ENCODE measurements at regions not wholly inside any gene's neighbourhood (a gene's known extent, or its start where the extent isn't known, plus 50 kb on each side); places are given as distances from the start of the nearest gene placed in this dataset.
"Not testable (repeated sequence)": the region's sequence is repeated elsewhere in the genome, so short reads cannot be mapped to it uniquely, and the experiment has no call there.

DNA sequence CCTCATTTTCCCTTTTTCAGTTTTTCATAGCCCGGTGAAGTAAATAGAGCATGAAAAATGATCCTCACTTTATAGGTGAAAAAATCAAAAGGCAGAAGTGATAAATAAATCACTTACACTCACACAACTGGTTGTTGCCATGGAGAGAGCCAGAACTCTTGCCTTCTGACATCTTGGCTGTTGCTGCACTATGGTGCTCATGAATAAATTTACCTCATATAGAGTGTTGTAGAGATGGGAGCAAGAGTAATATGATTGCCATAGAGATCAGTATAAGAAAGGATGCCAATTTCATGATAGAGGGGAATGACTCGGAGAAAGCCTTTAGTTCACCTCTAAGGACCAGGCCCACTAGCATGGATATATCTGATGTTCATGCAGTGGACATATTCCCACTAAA is 82.5 kb upstream of the TMEM178A start:
- no peak for DNase-seq

DNA sequence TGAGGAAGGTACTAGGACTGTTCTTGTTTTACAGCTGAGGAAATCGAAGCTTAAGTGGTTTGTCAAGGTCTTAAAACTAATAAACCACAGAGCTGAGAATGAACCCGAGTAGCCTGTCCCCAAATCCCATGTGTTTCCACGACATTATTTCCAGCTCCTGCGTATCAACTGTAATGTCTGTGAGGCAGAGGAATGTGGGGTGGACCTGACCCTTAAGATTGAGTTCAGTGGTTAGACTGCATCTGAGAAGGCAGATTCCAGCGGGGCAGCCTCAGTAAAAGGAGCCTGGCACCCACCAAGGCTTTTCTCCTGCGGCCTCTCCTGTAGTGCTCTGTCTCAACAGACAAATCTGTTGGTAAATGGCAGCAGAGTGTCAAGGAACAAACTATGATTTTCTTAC is 81.9 kb upstream of the TMEM178A start:
- no peak for DNase-seq

DNA sequence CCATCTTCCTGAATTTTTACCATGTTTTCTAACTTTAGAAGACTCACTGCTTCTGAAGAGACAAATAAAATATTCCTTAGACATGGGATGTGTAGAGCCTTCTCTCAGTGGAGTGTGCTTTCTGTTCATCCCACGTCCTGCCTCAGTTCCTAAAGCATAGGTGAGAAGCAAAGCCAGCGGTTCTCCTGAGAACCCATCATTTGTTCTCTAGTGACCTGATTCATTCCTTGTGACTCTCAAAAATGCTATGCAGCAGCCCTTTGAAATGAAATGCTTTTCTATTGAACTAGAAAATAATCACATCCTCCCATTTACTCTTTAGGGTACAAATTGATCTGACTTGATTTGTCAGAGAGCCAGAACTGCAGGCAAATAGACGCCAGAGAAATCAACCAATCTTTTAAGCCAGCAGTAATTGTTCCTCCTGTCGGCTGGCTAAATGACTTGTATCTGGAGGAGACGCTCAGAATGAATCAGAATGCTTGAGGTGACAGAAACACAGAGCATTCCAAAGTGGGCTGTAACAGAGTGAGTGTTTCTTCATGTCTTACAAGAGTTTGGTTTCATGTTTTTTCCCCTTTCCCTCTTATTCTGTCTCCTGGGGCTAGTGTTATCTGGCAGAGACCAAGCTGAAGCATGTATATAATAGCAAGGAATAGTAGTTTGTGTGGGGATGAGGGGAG is 81.3 kb upstream of the TMEM178A start:
- DNase-seq, result no peak

DNA sequence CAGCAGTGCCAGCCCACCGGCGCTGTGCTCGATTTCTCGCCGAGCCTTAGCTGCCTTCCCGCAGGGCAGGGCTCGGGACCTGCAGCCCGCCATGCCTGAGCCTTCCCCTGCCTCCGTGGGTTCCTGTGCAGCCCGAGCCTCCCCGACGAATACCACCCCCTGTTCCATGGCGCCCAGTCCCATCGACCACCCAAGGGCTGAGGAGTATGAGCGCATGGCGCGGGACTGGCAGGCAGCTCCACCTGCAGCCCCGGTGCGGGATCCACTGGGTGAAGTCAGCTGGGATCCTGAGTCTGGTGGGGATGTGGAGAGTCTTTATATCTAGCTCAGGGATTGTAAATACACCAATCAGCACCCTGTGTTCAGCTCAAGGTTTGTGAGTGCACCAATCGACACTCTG is 80.2 kb upstream of the TMEM178A start:
- not testable (repeated sequence) for DNase-seq

DNA sequence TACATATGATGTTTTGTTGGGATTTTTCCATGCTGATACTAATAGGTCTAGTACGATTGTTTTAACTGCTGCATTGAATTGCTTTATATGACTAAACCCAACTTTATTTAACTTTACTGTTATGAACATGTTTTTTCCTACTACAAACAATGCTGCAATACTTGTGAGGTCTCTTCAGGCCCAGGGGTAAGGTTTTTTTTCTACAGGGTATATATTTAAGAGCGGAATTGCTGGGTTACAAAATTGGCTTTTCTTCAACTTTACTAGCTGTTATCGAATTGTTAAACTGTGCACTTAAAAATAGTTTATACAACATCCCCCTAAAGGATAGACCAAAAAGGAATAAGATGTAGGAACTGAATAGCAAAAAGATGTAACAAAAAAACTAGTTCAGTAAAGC is 78.5 kb upstream of the TMEM178A start:
- no peak for DNase-seq

DNA sequence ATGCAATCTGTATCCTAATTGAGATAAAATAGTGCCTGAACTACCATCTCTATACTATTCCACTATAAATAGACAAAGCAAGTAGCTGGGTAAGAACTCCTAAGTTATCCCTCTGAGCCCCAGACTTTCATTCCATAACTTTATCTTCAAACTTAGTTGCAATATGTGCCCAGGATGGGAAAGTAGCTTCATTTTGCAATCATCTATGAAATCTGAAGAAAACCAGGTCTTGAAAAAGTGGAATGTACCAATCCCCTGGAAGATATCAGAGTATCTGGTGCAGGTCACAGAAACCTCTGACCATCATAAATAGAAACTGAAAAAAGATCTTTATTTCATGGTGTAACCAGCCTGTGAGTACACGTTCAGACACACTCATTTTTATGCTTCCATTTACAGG is 78.1 kb upstream of the TMEM178A start:
- no peak for DNase-seq

DNA sequence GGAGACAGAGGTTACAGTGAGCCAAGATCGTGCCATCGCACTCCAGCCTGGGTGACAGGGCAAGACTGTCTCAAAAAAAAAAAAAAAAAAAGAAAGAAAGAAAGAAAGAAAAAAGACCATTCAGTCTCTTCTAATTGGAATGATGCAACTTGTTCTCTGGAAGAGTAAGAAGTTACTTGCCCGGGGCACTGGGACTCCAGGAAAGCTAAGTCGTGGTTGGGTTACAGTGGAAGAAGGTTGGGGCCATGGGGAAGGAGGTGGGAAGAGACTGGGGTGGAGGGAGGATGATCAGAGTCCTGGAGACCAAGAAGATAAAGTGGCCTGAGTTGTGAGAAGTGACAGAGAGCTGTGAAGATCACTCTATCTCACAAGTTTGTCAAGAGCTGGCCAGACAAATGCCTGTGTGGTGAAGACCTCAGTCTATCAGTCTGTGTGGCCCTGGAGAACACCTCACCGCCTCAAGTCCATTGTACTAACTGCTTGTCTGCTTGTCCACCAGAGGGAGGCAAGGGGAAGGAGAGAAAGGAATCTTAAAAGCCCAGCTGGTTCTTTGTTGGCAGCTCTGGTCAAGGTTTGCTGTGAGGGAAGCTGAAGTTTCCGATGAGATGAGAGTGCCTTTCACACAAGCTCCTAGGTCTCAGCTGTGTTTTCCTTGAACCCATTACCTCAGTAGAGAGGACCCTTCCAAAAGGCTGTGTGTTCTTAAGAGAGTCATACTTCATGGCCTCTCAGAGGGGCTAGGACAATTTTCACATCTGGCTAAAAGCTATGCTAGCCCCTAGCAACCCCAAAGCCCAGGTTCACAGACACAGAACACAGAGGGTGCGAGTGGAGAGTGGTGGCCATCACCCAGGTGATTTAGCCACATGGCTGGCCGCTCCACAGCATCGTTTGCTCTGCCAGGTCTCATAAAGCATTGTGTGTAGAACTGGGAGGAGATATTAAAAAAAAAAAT is 72.0 kb upstream of the TMEM178A start:
- no peak for DNase-seq

DNA sequence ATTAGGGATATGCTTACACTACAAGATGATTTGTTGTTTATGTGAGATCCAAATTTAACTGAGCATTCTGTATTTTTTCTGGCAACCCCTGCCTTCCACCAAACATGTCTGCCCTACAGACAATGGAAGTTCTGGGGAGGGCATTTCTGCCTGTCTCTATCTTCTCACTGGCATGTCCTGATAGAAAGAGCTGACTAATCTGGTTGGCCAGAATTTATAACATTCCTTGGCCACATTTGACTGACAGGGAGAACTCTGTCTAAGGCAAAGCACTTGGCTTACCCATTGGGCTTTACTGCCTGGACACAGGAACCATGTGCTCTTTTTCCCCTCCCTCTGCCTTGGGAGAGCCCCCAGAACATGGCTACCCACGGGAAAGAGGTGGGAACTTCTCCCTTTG is 70.6 kb upstream of the TMEM178A start:
- no peak for DNase-seq

DNA sequence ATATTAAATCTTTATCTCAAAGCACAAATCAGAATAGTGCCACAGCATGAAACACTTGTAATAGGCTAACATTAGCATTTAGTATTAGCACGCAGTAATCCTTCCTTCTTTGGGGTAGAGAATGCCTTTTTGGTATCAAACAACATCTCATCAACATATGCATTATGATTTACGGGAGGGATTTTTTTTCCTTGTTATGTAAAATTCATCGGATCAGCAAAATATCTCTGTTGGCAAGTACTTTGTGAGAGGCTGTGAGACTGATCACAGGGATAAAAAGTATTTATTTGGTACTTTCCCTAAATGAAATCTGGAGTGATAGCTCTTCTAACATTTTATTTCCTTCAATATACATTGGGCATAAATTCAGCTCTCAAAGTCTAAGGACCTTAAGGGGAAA is 68.4 kb upstream of the TMEM178A start:
- no peak for DNase-seq

DNA sequence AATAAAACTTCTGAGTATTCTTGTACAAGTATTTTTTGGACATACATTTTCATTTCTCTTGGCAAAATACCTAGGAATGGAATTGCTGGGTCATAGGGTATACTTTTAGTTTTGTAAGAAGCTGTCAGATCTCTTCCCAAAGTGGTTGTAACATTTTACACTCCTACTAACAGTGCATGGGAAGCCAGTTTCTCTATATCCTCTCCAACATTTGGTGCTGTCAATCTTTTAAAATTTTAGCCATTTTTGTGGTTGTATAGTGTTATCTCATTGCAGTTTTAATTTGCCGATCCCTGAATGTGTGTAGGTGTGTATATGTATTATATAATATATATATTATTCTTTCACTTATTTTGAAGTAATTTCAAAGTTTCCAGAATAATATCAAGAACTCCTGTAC is 63.1 kb upstream of the TMEM178A start:
- no peak for DNase-seq

DNA sequence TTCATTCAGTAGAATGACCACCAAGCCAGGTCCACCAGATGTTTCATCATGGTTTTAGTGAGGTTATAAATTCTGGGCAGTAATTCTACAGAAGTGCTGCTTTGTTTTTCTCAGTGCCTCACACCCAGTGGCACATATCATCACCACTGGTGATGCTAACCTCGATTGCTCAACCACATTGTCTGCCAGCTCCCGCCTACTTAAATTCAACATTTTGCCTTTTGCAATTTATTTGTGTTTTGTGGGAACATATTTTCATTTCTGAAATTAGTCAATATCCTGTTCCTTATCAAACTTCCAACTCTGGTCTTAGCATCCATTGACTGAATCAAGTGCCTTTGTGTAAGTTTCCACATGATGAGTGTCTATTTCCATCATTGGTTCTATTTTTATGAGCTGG is 62.3 kb upstream of the TMEM178A start:
- no peak for DNase-seq

DNA sequence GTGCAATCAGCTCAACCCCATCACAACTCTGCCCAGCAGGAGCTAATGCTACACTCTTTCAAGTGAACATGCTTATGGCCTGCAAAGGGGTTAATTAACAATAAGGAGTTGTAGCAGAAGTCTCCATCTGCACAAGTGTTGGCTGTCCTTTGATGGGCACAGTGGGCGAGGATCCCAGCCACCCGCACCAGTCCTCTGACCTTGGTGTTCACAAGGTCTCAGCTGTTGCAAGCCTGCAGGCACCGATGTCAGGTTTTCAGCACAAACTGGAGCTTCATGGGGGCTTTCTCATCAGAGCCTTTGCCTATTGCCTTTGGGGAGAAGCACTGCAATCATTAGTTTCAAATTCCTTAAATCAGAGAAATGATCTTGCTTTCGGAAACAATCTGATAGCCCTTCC is 60.9 kb upstream of the TMEM178A start:
- no peak for DNase-seq

DNA sequence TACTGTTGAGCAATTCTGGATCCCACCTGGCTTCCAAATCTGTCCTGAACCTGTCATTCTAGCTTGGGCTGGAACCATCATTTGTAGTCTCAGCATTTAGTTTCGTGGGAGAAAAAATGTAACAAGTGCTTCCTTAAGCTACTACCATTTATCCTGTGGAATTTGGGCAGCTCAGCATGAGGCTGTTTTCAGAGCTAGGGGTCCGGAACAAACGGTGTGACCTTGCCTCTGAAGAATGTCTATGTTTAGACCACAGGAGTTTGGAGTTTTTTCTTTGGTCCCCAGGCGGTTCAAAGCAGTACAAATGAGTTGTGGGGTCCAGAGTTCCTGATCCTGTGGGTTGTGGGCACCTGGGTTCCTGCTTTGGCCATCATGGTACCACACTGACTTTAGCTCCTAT is 59.1 kb upstream of the TMEM178A start:
- no peak for DNase-seq

DNA sequence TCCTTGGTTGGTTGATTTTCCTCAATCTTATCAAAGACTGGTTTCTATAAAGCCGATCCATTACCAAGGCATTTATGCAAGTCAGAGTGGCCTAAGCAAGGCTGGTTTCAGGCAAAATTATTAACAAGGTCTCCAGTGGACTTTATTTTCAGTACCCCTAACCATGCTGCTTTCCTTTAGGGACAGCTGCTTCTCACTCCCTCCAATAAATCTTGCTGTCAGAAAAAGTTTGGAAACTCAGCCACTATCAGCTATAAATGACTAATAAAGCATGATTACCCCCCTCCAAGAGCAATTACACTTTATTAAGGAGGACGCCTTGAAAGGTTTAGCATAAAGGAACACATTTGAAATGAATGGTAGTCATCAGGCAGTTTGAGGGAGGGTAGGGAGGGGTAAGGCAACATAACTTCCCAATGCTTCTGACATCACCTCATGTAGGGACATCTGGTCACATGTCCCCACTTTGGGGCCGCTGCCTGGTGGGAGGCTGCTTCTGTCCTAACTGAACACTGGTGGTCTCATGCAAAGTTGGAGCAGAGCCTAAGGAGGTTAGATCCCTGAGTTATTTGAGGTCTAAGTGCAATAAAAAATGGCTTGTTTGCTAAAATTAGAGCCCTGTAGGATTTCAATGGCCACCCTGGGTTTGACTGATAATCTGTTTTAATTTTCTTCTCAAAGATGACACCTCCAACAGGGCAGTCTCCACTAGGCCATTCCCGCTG is 58.0 kb upstream of the TMEM178A start:
- no peak for DNase-seq

DNA sequence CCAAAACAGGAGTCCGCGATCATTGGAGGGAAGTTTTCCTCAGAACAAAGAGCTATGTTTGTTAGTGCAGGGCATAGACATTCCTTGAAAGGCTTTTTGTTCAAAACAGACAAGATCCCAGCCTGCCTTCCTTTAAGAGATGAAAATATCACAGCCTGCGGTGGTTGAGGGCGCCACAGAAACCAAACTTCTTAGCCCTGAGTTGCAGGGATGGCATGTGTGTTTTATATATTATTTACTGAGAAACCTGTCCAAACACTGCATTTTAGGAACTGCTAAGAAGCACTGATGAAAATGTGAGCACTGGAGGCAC is 57.5 kb upstream of the TMEM178A start:
- no peak for DNase-seq

DNA sequence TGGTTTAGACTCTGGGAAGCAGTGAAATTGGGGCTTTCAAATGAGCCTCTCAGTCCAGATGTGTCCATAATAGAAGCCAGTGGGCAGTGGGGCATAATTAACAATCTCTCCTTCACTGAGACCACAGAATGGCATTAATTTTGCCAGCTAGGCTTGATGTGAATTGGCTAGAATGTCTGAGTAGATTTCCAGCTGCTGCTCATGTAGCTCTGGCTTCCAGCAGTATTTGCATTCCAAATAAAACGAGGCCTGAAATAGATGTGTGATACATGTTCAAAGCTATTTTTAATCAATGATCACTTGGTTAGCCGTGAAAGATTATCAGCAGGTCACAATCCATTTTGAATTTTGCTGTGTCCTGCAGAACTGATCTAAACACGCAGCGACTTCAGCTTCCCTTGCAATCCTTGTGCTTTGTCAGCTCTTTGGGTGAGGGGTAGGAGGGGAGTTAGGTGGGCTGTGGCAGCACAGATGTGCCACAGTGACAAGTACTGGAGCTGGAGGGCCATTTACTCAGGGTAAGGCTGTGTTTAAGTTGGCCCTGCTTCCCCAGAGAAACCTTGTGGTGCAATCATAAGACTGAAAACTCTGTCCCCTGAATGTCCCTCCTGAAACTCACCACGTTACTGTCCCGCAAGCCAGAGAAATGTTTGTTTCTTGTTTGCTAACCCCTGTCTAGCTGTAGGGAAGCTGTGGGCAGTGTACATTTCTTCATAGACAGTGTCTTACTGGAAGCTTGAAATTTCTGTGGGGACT is 56.9 kb upstream of the TMEM178A start:
- DNase-seq, result no peak

DNA sequence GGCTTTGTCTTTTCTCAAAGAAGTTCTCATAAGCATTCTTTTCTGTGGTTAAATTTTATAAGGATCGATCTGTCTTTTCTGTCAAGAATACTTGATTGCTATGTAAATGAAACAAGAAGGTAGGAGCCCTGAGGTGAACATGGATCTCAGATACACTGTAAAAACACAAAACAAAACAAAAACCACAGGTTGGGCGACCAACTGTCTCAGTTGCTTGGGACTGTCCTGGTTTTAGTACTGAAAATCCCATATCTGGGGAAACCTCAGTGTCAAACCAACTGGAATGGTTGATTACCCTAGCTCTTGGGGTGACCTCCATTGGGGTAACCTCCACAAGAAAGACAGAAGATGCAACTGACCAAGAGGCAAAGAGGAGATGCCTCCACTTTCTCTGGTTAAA is 55.8 kb upstream of the TMEM178A start:
- no peak for DNase-seq

DNA sequence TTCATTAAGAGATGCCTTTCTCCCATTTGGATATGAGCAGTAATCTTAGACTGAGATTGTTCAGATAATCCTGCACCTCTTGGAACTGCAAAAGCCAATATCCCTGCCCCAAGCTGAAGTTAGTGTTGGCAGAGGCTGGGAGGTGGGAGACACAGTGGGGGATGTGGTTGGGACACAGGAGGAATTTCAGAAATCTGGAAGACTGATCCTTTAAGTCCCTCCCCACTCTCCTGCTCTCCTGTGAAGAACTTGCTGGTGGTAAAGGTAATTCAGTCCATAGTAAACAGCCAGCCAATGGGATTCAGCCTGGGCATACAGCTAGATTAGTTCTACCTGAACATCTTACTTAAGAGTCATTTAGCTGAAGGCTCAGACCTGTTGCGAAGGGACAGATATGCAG is 50.0 kb upstream of the TMEM178A start:
- no peak for DNase-seq
